RPMI8226 (cell line): ENCODE measurements at regions not wholly inside any gene's neighbourhood (a gene's known extent, or its start where the extent isn't known, plus 50 kb on each side); places are given as distances from the start of the nearest gene placed in this dataset.

Source experiments
- DNase-seq: peaks from one replicate; pipeline ENCODE4 v3.0.0-alpha.2; 2015

DNA sequence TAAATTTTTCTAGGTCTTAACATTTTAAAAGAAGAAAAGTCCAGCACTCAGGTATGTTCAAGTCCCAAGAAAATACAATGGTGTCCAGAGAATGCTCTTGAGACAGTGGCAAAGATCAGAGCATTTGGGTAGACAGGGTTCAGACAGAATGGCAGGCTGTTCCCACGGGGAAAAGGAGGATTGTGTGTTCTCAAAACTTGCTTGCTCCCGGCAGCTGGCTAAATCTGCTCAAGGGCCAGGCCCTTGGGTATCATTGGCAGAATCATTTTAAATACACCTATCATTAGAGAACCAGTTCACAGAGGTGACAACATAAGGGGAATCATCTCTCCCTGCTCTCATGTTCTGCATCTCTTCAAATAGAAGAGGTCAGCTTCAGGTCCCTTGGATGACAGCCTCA is 456.3 kb downstream of the DTHD1 start:
- no peak for DNase-seq

DNA sequence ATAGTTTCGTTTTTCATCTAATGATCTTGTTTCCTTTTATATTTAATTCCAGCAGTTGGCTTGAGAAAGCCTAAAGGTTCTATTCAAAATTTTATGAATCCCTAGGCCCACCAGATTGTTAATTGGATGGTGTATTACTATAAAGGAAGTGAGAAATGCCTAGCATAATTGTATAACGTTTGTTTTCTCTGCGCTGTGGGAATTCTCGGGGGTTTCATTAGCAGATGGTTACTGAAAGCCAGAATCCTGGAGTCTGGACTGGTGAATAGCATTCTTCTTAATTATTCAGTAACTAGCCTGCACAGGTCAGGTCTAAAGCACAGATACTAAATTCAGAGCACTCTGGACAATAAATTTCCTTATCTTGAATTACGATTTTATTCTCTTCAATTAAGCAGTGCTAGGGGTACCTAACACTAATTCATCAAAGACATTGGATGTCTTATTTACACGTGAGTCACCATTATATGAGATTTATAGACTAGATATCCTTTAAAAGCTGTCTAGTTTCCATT is 459.4 kb downstream of the DTHD1 start:
- no peak for DNase-seq

DNA sequence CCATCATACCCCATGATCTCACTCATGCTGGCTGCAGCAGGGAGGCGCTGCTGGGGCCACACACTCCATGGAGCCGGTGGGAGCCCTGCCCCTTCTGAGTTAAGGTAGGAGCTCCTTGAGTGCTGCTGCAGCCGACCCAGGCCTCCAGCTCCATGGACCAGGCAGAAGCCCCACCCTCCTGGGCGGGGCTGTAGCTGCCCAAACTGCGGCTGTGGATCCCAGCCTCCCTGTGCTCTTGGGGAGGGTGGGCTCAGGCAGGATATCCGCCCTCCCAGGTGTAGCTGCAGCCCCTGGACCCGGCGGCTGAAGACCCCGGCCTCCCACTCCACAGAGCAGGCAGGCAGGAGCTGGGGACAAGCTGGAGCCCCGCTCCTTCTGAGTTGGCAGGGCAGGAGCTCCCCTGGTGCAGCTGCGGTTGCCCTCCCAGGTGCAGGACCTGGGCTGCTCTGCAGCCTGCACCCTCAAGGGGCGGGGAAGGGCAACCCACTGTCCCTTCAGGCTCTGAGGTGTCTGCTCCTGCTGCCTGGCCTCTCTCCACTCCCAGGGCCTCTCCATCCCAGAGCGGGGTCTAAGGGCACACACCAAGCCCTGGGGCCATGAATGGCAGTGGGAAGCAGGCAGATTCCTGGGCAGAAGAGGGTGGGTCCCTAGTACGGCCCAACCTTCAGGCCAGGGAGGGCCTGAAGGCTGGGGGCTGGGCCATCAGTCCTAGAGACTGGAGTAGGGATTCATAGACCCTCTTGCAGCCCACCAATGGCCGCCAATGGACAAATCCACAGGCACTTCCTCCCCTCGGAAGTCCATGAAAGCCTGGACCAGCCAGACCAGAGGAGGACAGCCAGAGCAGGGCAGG is 466.1 kb downstream of the DTHD1 start:
- DNase-seq: no peak

DNA sequence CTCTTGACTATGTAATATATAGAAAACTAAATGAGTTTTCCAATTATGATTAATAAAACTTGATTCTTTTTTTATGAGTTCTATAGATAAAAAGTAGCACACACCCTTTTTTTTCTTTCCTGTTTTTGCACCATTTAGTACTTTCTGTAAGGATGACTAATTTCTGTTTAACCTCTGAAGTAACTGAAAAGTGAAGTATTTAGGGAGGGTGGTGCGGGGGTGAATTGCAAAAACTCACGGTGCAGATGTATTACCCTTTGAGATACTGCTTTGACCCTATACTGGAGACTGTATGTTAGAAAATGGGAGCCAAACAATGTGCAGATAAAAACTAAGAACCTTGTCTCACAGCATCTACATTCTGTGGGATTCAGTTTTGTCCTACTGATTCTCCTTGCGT is 471.6 kb downstream of the DTHD1 start:
- no peak for DNase-seq

DNA sequence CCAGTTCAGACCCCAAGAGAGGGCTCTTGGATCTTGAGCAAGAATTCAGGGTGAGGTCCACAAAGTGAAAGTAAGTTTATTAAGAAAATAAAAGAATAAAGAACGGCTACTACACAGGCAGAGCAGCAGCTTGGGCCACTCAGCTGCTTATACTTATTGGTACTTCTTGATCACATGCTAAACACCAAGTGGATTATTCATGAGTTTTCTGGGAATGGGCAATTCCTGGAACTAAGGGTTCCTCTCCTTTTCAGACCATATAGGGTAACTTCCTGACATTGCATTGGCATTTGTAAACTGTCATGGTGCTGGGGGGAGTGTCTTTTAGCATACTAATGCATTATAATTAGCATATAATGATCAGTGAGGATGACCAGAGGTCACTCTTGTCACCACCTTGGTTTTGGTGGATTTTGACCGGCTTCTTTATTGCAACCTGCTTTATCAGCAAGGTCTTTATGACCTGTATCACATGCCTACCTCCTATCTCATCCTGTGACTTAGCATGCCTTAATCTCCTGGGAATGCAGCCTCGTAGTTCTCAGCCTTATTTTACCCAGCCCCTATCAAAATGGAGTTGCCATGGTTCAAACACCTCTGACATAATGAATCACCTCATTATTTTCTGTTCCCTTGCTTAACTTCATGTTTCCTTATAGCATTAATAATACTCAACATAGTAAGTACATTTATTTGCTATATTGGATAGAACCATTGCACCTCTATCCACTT is 476.3 kb downstream of the DTHD1 start:
- DNase-seq: no peak

DNA sequence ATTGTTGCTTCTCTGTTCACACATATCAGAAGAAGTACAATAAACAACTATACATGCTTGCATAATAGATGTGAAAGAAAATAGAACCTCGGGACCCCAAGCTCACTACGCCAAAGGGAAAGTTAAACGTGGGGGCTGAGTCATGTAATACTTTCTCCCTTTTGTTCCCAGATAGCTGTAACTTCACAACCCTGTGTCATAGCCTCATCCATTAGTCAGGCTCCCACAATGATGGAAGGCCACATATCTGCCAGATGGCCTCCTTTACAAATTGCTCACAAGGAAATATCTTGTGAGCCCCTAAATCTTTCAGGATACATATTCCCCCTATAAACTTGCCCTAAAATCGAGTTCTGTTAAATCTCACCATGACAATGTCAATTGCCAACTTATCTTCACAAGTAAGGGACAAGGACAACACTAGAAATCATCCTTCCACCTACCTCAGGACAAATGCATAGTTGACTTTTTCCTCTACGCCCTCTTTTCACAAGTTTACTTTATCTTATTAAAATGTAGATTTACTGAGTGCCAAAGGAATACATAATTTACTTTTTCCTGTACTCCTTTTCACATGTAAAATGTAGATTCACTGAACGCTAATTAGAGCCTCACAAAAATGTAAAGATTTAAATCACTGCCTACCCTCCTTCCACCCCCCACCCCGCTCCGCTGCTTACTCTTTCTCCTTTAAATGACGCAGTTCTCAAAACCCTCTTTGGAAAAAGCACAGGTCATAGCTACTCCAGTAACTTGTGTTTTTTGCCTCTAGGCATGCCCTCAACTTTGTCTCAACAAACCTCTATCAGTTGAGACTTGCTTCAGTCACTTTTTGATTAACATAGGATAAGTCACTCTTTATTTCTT is 477.1 kb downstream of the DTHD1 start:
- DNase-seq: no peak

DNA sequence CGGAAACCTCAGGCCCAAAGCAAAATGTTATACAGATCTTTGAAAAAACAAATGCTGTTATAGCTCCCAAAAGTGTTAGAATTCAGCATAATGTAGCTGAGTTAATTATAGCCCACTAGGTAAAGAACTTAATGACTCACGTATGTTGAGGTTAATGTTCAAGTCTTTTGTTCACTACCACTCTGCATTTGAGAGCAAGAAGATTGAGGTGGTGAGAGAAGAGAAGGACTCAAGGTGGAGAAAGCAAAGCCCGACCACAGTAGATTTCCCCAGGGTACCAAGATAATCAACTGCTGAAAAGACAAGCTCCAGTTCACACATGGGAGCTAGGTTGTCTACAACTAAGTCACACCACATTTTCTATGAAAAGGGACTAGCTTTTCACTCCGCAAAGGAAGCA is 480.2 kb downstream of the DTHD1 start:
- DNase-seq: no peak

DNA sequence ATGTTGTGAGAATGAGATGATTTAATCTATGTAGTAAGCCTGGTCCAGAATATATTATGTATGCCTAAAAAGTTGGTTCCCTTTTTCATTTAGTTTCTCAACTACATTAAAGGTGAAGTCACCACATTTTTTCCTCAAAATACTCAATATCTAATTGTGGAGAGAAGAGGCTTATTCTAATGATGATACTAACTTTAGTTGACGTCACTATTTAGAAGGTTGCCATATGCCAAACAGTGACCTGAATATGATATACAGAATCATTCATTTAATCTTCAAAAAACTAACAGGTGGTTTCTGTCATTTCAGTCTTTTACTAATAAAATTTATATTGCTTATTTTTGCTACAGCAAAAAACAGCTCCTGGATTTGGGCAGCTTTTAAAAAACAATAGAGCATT is 480.7 kb upstream of the NWD2 start:
- DNase-seq: no peak

DNA sequence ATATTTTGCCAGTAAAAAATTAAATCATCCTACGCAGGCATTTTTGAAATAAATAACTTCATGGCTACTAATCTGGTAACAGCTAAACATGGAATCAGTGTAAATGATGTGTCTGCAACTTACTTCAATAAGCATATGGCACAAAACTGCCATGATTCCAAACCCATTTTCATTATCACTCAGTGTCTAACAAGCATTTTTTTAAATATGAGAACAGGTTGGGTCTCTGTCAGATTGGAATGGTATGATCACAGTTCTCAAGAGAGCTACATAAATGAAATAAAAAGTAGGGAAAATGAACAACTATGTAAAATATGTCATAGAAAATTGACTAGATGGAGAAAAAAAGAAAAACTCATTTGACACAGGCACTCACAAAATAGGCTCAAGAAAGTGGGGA is 476.9 kb upstream of the NWD2 start:
- DNase-seq: no peak

DNA sequence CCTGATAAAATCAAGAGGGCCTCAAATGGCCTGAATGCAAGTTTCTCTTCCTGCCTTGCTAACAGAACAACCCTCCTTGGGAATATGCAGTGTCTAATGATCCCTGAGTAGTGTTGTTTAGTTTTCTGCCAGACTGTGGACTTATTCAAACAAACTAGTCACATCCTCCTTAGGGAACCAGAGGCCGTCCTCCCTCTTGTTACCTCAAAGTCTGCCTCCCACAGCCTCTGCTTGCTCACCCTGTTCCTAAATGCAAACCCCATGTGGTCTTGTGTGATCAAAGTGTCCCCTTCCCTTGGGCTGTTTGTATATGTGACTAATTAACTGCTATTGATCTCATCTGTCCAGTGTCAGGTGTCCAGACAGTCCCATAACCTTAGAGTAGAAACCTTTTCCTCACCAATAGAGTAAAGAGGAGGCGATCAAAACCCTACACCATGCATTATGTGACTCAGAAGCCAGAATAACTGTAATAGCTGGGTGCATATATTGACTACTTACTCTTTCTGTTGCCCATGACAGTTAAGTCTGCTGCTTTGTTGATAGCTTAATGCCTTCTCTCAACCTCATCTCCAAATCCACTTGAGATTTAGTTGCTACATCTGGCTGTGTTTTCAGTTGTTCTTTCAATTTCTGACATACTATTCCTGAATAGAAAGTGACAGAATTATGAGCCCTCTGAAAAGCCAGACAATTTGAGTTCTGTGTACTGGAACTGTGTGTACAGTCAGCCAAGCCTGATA is 473.0 kb upstream of the NWD2 start:
- no peak for DNase-seq

DNA sequence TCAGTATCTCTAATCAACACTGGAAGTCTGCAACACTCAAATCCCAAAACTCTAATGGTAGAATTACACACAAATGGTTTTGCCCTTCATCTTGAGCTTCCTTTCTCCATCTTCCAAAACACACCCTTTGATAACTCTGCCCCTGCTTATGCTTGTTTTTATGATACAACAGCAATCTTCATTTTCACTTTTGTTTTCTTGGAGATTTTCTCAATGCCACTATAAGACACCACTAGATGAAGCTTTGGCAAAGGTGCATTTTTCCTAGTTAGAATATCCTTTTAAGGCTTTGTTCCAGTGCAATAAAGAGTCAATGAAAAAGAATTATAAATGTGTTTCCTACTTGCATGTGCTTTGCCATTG is 472.4 kb upstream of the NWD2 start:
- no peak for DNase-seq

DNA sequence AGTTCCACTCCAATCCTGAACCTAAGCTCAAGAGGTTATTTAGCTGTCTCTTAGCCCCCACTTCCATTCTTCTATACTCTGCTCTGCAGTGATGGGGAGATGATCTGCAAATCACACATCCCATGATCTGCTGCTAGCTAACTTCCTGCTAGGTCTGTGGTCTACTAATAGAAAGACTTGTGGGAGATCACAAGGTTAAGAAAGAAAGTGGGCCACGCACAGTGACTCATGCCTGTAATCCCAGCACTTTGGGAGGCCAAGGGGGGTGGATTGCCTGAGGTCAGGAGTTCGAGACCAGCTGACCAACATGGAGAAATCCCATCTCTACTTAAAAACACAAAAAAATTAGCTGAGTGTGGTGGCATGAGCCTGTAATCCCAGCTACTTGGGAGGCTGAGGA is 471.1 kb upstream of the NWD2 start:
- no peak for DNase-seq

DNA sequence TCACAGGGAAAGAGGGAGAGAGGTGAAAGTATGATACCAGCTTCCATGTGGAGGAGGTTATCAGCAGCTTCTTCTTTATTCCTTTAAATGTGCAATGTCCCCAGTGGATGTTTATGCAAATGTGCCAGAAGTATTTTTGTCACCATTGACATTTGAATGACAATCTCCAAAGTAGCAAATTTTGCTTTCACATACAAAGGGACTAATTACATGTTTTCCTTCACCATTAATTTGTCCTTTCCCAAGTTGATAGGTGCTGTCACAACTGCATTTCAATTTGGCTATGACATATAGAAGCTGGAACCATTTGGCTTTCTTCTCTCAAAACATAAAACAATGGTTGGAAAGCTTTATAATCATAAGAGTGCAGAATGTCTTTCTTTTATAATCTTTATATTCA is 469.0 kb upstream of the NWD2 start:
- DNase-seq: no peak

DNA sequence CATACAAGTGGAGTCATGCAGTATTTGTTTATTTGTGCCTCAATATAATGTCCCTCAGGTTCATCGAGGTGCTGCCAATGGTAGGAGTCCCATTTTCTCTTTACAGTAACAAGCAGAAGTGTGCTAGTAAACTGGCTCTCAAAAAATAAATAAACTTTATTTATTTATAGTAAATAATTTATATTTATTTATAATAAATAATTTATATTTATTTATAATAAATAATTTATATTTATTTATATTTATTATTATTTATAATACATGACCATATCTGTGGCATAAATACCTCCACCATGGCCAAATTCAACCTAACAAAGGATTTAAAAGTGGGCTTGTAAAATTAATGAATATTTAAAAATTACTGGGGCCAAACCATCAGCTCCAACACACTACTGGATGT is 464.9 kb upstream of the NWD2 start:
- no peak for DNase-seq

DNA sequence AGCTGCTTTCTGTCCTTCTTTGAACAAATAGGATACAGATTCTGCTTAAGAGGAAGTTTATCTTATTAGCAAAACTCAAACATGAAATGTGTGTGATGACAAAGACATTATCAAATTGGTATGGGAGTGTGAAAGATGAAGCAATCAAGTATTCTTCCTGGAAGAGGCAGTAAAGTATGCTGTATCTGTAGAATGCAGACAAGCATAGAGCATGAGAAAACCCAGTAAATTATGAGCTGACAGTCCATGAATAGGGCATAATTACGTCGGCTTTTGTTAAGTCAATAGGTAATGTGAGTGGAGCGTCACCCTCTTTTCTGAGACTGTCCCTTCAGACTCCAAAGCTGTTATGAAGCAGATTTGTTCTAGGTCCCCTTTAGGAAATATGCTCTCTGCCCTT is 458.6 kb upstream of the NWD2 start:
- no peak for DNase-seq

DNA sequence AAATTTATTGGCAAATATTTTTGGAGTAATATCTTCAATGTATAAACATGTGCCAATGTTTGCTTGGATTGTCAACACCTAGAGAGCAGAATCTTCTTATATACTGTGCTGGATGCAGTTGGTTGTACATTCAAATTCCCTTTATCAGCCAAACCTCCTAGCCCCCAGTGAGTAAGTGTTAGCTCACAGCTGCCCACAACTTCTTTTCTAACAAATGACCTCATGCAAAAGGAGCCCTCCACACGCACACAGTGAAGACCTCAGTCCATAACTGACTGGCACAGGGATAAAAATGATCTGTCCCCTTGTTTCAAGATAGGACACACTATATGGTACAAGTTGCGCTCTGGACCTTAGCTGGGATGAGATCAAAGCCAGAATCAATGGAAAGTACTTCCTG is 458.0 kb upstream of the NWD2 start:
- no peak for DNase-seq

DNA sequence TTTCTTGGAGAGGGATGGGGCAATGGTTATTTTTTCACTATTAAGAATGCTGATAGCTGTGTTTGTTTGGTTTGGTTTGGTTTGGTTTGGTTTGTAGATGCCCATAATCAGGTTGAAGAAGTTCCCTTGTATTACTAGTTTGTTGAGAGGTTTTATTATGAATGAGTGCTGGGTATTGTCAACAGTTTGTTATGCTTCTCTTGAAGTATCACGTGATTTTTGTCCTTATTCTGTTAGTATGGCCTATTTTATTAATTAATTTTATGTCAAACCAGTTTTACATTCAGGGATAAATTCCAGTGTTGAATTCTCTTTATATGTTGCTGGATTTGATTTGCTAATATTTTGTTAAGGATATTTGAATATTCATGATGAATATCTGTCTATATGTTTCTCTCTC is 449.8 kb upstream of the NWD2 start:
- no peak for DNase-seq

DNA sequence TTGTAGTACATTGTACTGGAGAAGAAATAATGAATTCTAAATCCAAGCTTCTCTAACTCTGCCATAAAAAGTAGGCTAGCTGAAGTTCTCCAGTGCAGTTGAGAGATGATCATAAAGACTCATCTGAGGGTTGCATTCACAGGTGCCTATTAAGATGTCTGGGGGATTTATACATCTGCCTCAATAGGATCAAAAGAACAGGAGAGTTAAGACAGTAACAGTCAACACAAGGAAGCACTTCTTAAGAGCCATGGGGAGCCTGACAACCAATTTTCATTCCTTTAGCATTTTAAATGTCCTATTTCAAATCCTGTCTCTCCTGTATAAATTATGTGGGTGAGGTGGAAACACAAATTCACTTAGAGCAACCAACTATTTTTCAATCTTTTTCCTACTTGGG is 432.4 kb upstream of the NWD2 start:
- no peak for DNase-seq

DNA sequence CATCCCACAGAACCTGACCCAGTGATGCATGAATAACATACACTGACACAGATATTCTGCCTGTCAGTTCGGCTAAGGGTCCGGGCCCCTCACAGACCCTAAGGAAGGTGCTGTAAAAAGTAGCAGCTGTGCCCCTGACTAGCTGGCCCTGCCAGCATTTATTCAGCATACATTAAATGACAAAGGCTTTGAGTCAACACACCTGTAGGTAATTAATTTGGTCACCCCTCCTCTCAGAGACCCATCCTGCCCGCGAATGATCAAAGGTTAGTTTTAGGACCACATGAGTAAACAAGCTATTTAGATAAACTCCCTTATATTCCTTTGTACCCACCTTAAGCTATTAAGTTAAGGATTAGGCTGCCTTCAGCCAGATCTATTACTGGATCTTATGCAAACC is 429.0 kb upstream of the NWD2 start:
- DNase-seq: no peak

DNA sequence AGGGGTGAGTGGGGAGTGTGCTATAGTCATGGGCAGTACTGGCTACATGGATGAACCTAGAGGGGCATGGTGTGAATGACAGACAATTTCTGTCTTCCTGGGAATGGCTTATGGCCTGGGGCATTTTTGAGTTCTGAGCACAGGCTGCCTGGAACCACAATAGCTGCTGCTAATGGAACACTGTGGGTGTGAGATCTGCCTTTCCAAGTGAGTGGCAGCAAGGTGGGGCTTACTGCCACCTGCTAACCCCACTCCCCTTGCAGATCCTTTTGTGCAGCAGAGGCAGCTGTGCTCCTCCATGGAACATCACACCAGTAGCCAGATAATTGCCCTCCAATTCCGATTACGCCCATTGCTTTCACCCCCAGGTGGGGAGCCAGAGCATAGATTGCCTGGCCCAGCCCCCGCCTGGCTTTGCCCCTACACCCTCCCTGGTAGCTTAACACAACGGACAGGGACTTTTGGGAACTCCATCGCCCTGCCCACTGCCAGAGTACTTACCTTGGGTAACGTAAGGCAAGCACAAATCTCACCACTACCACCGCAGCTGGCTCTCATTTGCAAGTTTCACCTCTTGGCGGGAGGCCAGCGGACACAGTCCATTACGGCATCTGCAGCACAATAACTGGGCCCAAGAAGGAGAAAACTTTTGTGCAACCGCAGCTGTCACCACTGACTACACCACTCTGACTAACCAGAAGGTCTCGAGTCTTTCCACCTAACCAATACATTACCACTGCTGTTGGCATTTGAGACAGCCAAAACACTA is 421.2 kb upstream of the NWD2 start:
- peak; percentile 68 for DNase-seq

DNA sequence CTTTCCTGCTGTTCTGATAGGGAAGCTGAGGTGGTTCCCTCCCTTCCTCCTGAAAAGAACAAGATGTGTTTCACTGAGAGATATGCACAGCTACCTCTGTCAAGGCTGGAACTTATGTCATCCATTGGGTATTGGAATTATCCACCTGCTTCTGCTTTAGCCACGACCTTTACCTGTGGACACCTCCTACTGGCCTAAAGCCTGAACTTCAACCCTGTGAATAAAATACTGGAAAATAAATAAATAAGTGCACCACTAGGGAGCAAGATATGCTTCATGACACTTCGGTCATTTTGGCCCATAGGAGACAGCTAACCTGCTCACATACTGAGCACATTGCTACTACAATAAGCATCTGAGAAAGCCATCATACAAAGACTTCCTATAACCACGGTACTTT is 419.9 kb upstream of the NWD2 start:
- DNase-seq: no peak

DNA sequence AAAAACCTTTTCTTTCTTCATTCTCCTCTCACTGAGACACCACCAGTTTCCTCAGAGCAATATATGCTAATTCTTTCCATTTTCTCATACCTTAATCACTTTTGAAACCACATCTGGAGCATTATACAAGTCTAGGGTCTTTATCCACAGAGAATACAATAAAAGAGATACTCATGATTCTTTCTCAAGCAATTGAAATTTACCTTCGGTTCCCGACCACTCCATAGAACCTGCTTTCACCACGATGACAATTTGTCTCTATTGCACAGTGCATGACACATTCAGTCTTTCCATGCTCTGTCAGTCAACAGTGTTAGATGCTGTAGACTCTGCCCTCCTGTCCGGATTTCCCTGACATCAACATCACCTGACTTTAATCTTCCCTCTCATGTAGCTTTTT is 409.3 kb upstream of the NWD2 start:
- DNase-seq: no peak
